A673 (cell line): ENCODE measurements at regions not wholly inside any gene's neighbourhood (a gene's known extent, or its start where the extent isn't known, plus 50 kb on each side); places are given as distances from the start of the nearest gene placed in this dataset.

Experiments used
- BruUV-seq: library from RNA; stranded (reverse); fragments of 400-500 nt; replicated peaks from 2 replicates; lab custom pipeline; 2021; lab: Mats Ljungman, UMichigan
- CTCF ChIA-PET: fragments of 300-600 bp; sonication (Branson Sonifier 250); formaldehyde crosslinking; loops from one replicate; lab custom pipeline; 2022; ENCODE audit warnings: antibody characterized with exemption; lab: Charles Lee
- POLR2A ChIA-PET: fragments of 300-600 bp; sonication (Branson Sonifier 250); formaldehyde crosslinking; loops from one replicate; lab custom pipeline; 2022; ENCODE audit warnings: antibody characterized with exemption; ENCODE audit not compliant: low non-redundant PET; lab: Charles Lee
- DNase-seq: peaks from one replicate; pipeline ENCODE4 v3.0.0-alpha.2; 2015; ENCODE audit warnings: low spot score
- H3K27ac ChIP-seq: fragments of 200-600 bp; sonication (generic); 2 replicates; pipeline ENCODE4 v1.5.1; 2016; ENCODE audit warnings: mixed run types, low read depth, mild to moderate bottlenecking, mixed read lengths, antibody characterized with exemption, low read length; ENCODE audit not compliant: poor library complexity, severe bottlenecking
- H3K27me3 ChIP-seq: fragments of 200-600 bp; sonication (generic); replicated peaks from 2 replicates; pipeline ENCODE4 v1.6.1; 2017; ENCODE audit warnings: mixed run types, low read depth, mild to moderate bottlenecking, mixed read lengths, antibody characterized with exemption, low read length; ENCODE audit not compliant: insufficient read depth, poor library complexity
- H3K36me3 ChIP-seq: fragments of 200-600 bp; sonication (generic); 2 replicates; pipeline ENCODE4 v1.6.1; 2016; ENCODE audit warnings: mixed run types, mild to moderate bottlenecking, mixed read lengths, antibody characterized with exemption, low read length; ENCODE audit not compliant: insufficient read depth, poor library complexity, severe bottlenecking
- H3K4me1 ChIP-seq: fragments of 200-600 bp; sonication (generic); 2 replicates; pipeline ENCODE4 v1.6.1; 2017; ENCODE audit warnings: mixed run types, mild to moderate bottlenecking, mixed read lengths, antibody characterized with exemption, low read length; ENCODE audit not compliant: insufficient read depth, poor library complexity, severe bottlenecking
- H3K4me3 ChIP-seq: fragments of 200-600 bp; sonication (generic); 2 replicates; pipeline ENCODE4 v1.5.1; 2016; ENCODE audit warnings: low read depth, mixed run types, mild to moderate bottlenecking, mixed read lengths, low read length; ENCODE audit not compliant: poor library complexity, severe bottlenecking
- H3K9me3 ChIP-seq: fragments of 200-600 bp; sonication (generic); 2 replicates; pipeline ENCODE4 v1.6.1; 2016; ENCODE audit warnings: mixed run types, low read depth, mild to moderate bottlenecking, mixed read lengths, antibody characterized with exemption, low read length; ENCODE audit not compliant: poor library complexity, severe bottlenecking
- CTCF ChIP-seq: fragments of 300-800, 200-600 bp; sonication (generic); conservative IDR thresholded peaks from 2 replicates; pipeline ENCODE4 v1.5.1; 2017; ENCODE audit warnings: low read depth, mild to moderate bottlenecking, antibody characterized with exemption, low read length, moderate library complexity, mixed read lengths
- EZH2 ChIP-seq: fragments of 200-600 bp; sonication (generic); IDR thresholded peaks from 2 replicates; pipeline ENCODE4 v1.6.1; 2017; ENCODE audit warnings: borderline replicate concordance, low read depth, mild to moderate bottlenecking, mixed read lengths, antibody characterized with exemption, low read length; ENCODE audit not compliant: poor library complexity, severe bottlenecking
- intact Hi-C: fragments of 100-400 bp; cut with micrococcal nuclease; formaldehyde crosslinking; loops from one replicate; pipeline ENCODE4 v1.10.0; 2022; ENCODE audit not compliant: unreplicated experiment

- no peak for TF ChIP-seq EZH2
- TF ChIP-seq CTCF = no peak
- Histone ChIP-seq H3K27me3 (peaks cover 86% of the 10 kb centered on the region), H3K4me3 (no peak overlapping the region), H3K4me1 (no peaks in the 10 kb centered on the region), H3K27ac (no peak overlapping the region), H3K36me3 (no peaks in the 10 kb centered on the region), H3K9me3 (no peaks in the 10 kb centered on the region)
- ChIA-PET CTCF (no interaction called here), POLR2A (no interaction called here)
- DNase-seq = no peak
- no TSS peak for BruUV-seq
- intact Hi-C loops = no loop called here
These were observed 159.4 kb downstream of the ENGASE start for GRCh38 chr17:79233916-79234551.

- POLR2A ChIA-PET = no interaction called here
- TF ChIP-seq EZH2 (no peak), CTCF (no peak)
These were observed 158.3 kb downstream of the ENGASE start for GRCh38 chr17:79232957-79233356.

GRCh38 chr17:79231766-79232287 is 157.2 kb downstream of the ENGASE start:
- Histone ChIP-seq H3K9me3 (no peaks in the 10 kb centered on the region), H3K27ac (no peak overlapping the region), H3K4me3 (no peak overlapping the region), H3K4me1 (no peaks in the 10 kb centered on the region), H3K36me3 (no peaks in the 10 kb centered on the region), H3K27me3 (peaks cover 85% of the 10 kb centered on the region)
- ChIA-PET POLR2A (no interaction called here), CTCF (no interaction called here)
- TF ChIP-seq EZH2 = no peak
- no peak for TF ChIP-seq CTCF
- intact Hi-C loops = no loop called here
- DNase-seq = no peak
- no TSS peak for BruUV-seq

More at GRCh38 chr17:79232957-79233356, 158.3 kb downstream of the ENGASE start:
- BruUV-seq = no TSS peak
- peaks cover 83% of the 10 kb centered on the region for H3K27me3 ChIP-seq
- H3K4me1 ChIP-seq = no peaks in the 10 kb centered on the region
- intact Hi-C loops = no loop called here
- CTCF ChIA-PET = no interaction called here
- H3K36me3 ChIP-seq = no peaks in the 10 kb centered on the region
- no peak overlapping the region for H3K4me3 ChIP-seq
- no peaks in the 10 kb centered on the region for H3K9me3 ChIP-seq
- no peak overlapping the region for H3K27ac ChIP-seq
- DNase-seq = no peak
